Cerebellar nuclear complex (tissue), 1 donor: ENCODE measurements at regions not wholly inside any gene's neighbourhood (a gene's known extent, or its start where the extent isn't known, plus 50 kb on each side); places are given as distances from the start of the nearest gene placed in this dataset.

Experiments used
- DNase-seq, 2 experiments: peaks; one replicate each; lab custom pipeline; 2025; lab: John Stamatoyannopoulos, UW

GRCh38 chr2:236317938-236318396 lies 53.8 kb upstream of the ASB18 start:
- no peak for DNase-seq

- DNase-seq, result no peak
These were observed 54.2 kb upstream of the ASB18 start for GRCh38 chr2:236318401-236318800.

GRCh38 chr2:236319036-236319435 lies 54.8 kb upstream of the ASB18 start:
- DNase-seq, result no peak

GRCh38 chr2:236321415-236321814 lies 57.2 kb upstream of the ASB18 start:
- no peak for DNase-seq

- no peak for DNase-seq
These were observed 69.4 kb upstream of the ASB18 start for GRCh38 chr2:236333417-236334121.

GRCh38 chr2:236334122-236334876 lies 70.1 kb upstream of the ASB18 start:
- no peak for DNase-seq

- DNase-seq, result no peak
These were observed 71.7 kb upstream of the ASB18 start for GRCh38 chr2:236335696-236336574.

GRCh38 chr2:236336575-236337464 lies 72.6 kb upstream of the ASB18 start:
- no peak for DNase-seq

GRCh38 chr2:236337465-236338325 lies 73.5 kb upstream of the ASB18 start:
- DNase-seq, result no peak

GRCh38 chr2:236338495-236339184 lies 74.4 kb upstream of the ASB18 start:
- no peak for DNase-seq

GRCh38 chr2:236340251-236340650 lies 76.0 kb upstream of the ASB18 start:
- DNase-seq, result no peak

- no peak for DNase-seq
These were observed 76.9 kb upstream of the ASB18 start for GRCh38 chr2:236341067-236341466.

GRCh38 chr2:236341721-236342120 lies 77.5 kb upstream of the ASB18 start:
- DNase-seq, result no peak

- DNase-seq, result no peak
These were observed 78.3 kb upstream of the ASB18 start for GRCh38 chr2:236342507-236342906.

GRCh38 chr2:236342951-236343350 lies 78.7 kb upstream of the ASB18 start:
- DNase-seq, result no peak

- DNase-seq, result no peak
These were observed 79.4 kb upstream of the ASB18 start for GRCh38 chr2:236343400-236344161.

- no peak for DNase-seq
These were observed 80.2 kb upstream of the ASB18 start for GRCh38 chr2:236344446-236344845.

- no peak for DNase-seq
These were observed 81.0 kb upstream of the ASB18 start for GRCh38 chr2:236345081-236345714.

- no peak for DNase-seq
These were observed 82.2 kb upstream of the ASB18 start for GRCh38 chr2:236346366-236346765.
